Left ventricle myocardium inferior (tissue), 1 donor: ENCODE measurements at regions not wholly inside any gene's neighbourhood (a gene's known extent, or its start where the extent isn't known, plus 50 kb on each side); places are given as distances from the start of the nearest gene placed in this dataset.

ENCODE experiments used
- DNase-seq: peaks from one replicate; pipeline ENCODE4 v3.0.0-alpha.2; 2020
- H3K27ac ChIP-seq: fragments of 200-600 bp; replicated peaks from 2 replicates; pipeline ENCODE4 v1.8.0; 2021
- H3K27me3 ChIP-seq: fragments of 200-600 bp; 2 replicates; pipeline ENCODE4 v1.8.0; 2021; ENCODE audit warnings: low read depth
- H3K36me3 ChIP-seq: fragments of 200-600 bp; 2 replicates; pipeline ENCODE4 v1.8.0; 2021
- H3K4me1 ChIP-seq: fragments of 200-600 bp; 2 replicates; pipeline ENCODE4 v1.8.0; 2021
- H3K4me3 ChIP-seq: fragments of 200-600 bp; 2 replicates; pipeline ENCODE4 v1.8.0; 2021; ENCODE audit warnings: mild to moderate bottlenecking, moderate library complexity
- H3K9me3 ChIP-seq: fragments of 200-600 bp; replicated peaks from 2 replicates; pipeline ENCODE4 v1.8.0; 2021
- intact Hi-C: fragments of 100-400 bp; cut with micrococcal nuclease; formaldehyde crosslinking; loops from one replicate; pipeline ENCODE4 v1.11.0; 2022
- TF ChIP-seq, protein P1 (sequence below): fragments of 200-600 bp; IDR thresholded peaks from 2 replicates; pipeline ENCODE4 v1.8.0; 2021; ENCODE audit warnings: antibody characterized with exemption, mild to moderate bottlenecking, borderline replicate concordance
- donor health status: DM: no; HTN: yes; CAD: no; lungs with severe emphysema.

DNA sequence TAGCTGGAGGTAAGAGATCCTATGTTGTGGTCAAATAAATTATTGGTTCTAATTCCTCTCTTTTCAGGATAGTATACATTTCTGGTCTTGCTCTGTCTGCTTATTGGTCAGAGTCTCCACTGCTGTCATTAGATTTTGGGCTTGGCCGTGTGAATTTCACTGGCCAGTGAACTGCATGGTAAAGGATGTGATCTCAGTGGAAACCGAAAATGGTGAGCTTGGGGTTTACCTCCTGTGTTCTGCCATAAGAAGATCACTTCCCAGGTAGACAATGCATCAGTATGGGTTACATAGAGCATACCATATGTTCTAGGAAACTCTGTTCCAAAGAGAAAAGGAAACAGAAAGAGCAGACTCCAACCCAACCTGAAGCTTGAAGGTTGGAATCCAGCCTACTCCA lies 1123.3 kb upstream of the B3GALT2 start:
- no peaks in the 10 kb centered on the region for H3K27me3 ChIP-seq
- DNase-seq = no peak
- no peaks in the 10 kb centered on the region for H3K4me1 ChIP-seq
- H3K9me3 ChIP-seq = no peaks in the 10 kb centered on the region
- TF ChIP-seq, protein P1, sequence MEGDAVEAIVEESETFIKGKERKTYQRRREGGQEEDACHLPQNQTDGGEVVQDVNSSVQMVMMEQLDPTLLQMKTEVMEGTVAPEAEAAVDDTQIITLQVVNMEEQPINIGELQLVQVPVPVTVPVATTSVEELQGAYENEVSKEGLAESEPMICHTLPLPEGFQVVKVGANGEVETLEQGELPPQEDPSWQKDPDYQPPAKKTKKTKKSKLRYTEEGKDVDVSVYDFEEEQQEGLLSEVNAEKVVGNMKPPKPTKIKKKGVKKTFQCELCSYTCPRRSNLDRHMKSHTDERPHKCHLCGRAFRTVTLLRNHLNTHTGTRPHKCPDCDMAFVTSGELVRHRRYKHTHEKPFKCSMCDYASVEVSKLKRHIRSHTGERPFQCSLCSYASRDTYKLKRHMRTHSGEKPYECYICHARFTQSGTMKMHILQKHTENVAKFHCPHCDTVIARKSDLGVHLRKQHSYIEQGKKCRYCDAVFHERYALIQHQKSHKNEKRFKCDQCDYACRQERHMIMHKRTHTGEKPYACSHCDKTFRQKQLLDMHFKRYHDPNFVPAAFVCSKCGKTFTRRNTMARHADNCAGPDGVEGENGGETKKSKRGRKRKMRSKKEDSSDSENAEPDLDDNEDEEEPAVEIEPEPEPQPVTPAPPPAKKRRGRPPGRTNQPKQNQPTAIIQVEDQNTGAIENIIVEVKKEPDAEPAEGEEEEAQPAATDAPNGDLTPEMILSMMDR = no peak
- no peaks in the 10 kb centered on the region for H3K36me3 ChIP-seq
- H3K4me3 ChIP-seq = no peak overlapping the region
- no peak overlapping the region for H3K27ac ChIP-seq
- intact Hi-C loops = no loop called here

DNA sequence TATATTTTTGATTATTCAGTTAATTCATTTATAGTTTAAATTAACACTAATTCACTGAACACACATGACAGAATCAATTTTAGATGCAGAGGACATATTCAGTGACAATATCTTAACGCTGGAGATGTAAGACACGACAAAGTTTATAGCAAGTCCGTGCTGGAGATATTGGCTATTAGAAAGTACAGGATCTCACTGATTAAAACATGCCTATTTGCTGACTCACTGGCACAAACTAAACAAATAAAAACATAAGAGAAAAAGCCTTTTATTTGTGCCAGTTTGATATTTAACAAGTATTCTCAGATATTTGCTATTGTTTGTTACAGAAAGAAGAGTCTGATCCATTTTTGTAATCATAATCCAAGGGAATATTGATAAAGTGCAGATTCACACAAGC lies 1122.9 kb upstream of the B3GALT2 start:
- intact Hi-C loops = no loop called here

DNA sequence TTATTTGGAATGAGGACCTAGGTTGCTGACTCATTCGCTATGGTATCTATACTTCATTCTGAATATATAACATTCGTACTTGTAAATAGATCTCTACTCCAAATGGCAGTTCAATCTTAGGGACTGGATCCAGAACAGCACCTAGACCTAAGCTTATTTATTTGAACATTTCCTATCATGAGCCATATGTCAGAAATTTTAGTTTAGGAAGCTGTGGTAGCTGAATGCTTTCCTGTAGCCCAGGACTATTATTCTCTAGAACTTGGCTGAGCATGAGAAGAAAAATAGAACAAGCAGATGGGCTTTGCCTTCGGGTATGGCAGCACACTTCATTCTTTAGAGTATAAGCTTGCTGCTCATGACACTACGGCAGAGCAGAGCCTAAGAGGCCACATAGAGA lies 1114.4 kb upstream of the B3GALT2 start:
- Histone ChIP-seq H3K27ac (no peak overlapping the region), H3K4me1 (no peaks in the 10 kb centered on the region), H3K9me3 (no peaks in the 10 kb centered on the region), H3K36me3 (no peaks in the 10 kb centered on the region), H3K27me3 (no peaks in the 10 kb centered on the region), H3K4me3 (no peak overlapping the region)
- intact Hi-C loops = no loop called here
- TF ChIP-seq, protein P1 = no peak
- no peak for DNase-seq

More for the DNA sequence above, 1122.9 kb upstream of the B3GALT2 start:
- Histone ChIP-seq H3K36me3 (no peaks in the 10 kb centered on the region), H3K4me1 (no peaks in the 10 kb centered on the region), H3K27ac (no peak overlapping the region), H3K4me3 (no peak overlapping the region), H3K27me3 (no peaks in the 10 kb centered on the region), H3K9me3 (no peaks in the 10 kb centered on the region)
- TF ChIP-seq, protein P1 = no peak
- DNase-seq = no peak

DNA sequence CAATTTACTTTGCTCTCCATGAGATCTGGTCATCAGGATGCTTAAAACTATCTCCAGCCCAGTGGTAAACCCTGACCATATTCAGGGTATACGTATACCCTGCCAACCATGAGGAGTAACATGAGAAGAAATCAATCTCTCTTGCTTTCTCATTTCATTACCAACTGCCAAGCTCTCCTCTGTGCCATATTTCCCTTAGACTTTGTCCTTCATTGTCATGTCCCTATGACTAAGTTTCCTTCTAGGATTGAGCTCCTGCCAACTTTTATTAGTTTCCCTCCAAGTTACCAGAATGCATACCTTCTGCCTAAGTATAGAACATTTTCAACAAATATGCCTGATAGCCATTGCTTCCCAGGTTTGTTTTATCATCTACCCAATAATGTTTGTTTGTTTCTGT lies 1113.9 kb upstream of the B3GALT2 start:
- Histone ChIP-seq H3K9me3 (no peaks in the 10 kb centered on the region), H3K4me3 (no peak overlapping the region), H3K27ac (no peak overlapping the region), H3K4me1 (no peaks in the 10 kb centered on the region), H3K36me3 (no peaks in the 10 kb centered on the region), H3K27me3 (no peaks in the 10 kb centered on the region)
- intact Hi-C loops = no loop called here
- no peak for DNase-seq
- TF ChIP-seq, protein P1 = no peak

DNA sequence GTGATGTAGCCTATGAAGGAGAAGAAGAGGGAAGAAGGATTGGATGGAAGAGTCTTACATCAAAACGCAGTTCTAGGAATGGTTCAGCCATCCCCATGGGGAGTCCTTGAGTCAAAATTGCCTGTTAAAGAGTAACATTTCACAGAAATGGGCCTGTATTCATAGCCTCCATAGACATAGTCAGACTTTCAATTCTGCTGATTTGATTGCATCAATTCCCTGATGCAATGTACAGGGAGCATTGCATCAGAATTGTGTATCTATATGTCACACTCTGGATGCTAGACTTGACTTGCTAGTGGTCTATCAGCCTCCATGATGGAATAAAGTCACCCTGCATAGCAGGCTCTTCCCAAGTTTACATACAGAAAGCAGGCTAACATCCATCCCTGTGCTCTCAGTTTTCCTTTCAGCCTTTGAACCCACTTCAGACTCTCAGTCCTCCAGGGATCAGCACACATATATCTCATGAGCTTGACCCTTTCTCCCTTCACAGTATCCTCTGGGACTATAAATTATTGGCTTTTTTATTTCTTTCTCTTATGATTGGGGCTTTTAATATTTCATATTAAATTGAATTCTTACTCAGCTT lies 1111.7 kb upstream of the B3GALT2 start:
- TF ChIP-seq, protein P1 = no peak

DNA sequence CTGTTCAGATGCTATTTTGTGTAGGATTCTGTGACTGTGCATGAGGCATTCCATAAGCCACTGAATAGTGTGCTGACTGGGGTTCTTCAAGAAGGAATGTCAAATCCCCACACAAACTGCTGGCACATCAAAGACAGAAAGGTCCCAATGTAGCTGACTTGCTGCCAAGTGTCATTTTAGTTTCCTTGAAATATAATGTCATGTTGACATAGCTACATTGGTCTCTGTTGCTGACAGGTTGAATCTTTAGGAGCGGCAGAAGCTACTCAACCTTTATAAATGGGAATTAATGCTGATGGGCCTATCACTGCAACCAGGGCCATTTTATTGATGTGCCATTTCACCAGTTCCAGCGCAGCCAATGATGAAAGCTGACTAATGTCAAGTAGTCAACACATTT lies 1110.7 kb upstream of the B3GALT2 start:
- Histone ChIP-seq H3K4me1 (no peaks in the 10 kb centered on the region), H3K4me3 (no peak overlapping the region), H3K27ac (no peak overlapping the region), H3K36me3 (no peaks in the 10 kb centered on the region), H3K9me3 (no peaks in the 10 kb centered on the region), H3K27me3 (no peaks in the 10 kb centered on the region)
- TF ChIP-seq, protein P1 = no peak
- intact Hi-C loops = loop anchor here (10.0 kb wide), 1 partner anchor 1112 kb away; the partner anchor contains the start of gene B3GALT2
- no peak for DNase-seq

More for the DNA sequence above, 1111.7 kb upstream of the B3GALT2 start:
- Histone ChIP-seq H3K27ac (no peak overlapping the region), H3K9me3 (no peaks in the 10 kb centered on the region), H3K4me1 (no peaks in the 10 kb centered on the region), H3K36me3 (no peaks in the 10 kb centered on the region), H3K4me3 (no peak overlapping the region), H3K27me3 (no peaks in the 10 kb centered on the region)
- intact Hi-C loops = loop anchor here (10.0 kb wide), 1 partner anchor 1113 kb away; the partner anchor contains the start of gene B3GALT2
- no peak for DNase-seq
